H1 (cell line): ENCODE measurements at regions not wholly inside any gene's neighbourhood (a gene's known extent, or its start where the extent isn't known, plus 50 kb on each side); places are given as distances from the start of the nearest gene placed in this dataset.

Experiments used
- CTCF ChIA-PET: fragments of 300-600 bp; sonication (Branson Sonifier 250); formaldehyde crosslinking; loops from one replicate; lab custom pipeline; 2021; ENCODE audit not compliant: partially characterized antibody; lab: Charles Lee
- POLR2A ChIA-PET: fragments of 300-600 bp; sonication (Branson Sonifier 250); formaldehyde crosslinking; loops from one replicate; lab custom pipeline; 2021; ENCODE audit warnings: inconsistent platforms; ENCODE audit not compliant: partially characterized antibody; lab: Charles Lee
- DNase-seq, 2 experiments: peaks; one replicate each; pipeline versions ENCODE4 v3.0.0 to v3.0.0-alpha.2; 2010 to 2022; ENCODE audit warnings: low spot score in 2 of 2, low read depth in 1 of 2, mixed read lengths in 1 of 2
- FAIRE-seq: peaks from 2 replicates; lab custom pipeline; 2011; peaks lifted over from hg19 to GRCh38; lab: Jason Lieb, UNC
- H2AFZ ChIP-seq: 2 replicates; pipeline ENCODE4 v1.8.1; 2012; ENCODE audit warnings: low read length, inconsistent platforms
- H2AK5ac ChIP-seq: 2 replicates; pipeline ENCODE4 v1.6.1; 2013; ENCODE audit warnings: low read depth, low read length
- H2BK120ac ChIP-seq: replicated peaks from 2 replicates; pipeline ENCODE3; 2013; ENCODE audit warnings: low read depth, low read length, inconsistent platforms
- H2BK12ac ChIP-seq: 2 replicates; pipeline ENCODE4 v1.6.1; 2013; ENCODE audit warnings: low read depth, low read length
- H2BK15ac ChIP-seq: 2 replicates; pipeline ENCODE4 v1.6.1; 2013; ENCODE audit warnings: low read length
- H2BK20ac ChIP-seq: 2 replicates; pipeline ENCODE4 v1.6.1; 2013; ENCODE audit warnings: low read length
- H2BK5ac ChIP-seq: 2 replicates; pipeline ENCODE4 v1.6.1; 2013; ENCODE audit warnings: low read depth, low read length
- H3K14ac ChIP-seq: 2 replicates; pipeline ENCODE4 v1.6.1; 2013; ENCODE audit warnings: inconsistent platforms; ENCODE audit not compliant: insufficient read length
- H3K18ac ChIP-seq: 2 replicates; pipeline ENCODE4 v1.6.1; 2013; ENCODE audit warnings: low read length; ENCODE audit errors: extremely low read depth
- H3K23ac ChIP-seq: 2 replicates; pipeline ENCODE4 v1.6.1; 2013; ENCODE audit warnings: inconsistent platforms; ENCODE audit not compliant: insufficient read length
- H3K23me2 ChIP-seq: 2 replicates; pipeline ENCODE4 v1.6.1; 2013; ENCODE audit warnings: low read depth, low read length
- H3K27ac ChIP-seq: 2 replicates; pipeline ENCODE4 v1.6.1; 2011; ENCODE audit warnings: low read depth, low read length, inconsistent platforms
- H3K27me3 ChIP-seq, 4 experiments: replicated peaks in 1 of 4; 1 replicate in 1 of 4; 2 replicates in 3 of 4; pipeline versions ENCODE4 v1.6.1 to v1.8.1; 2011 to 2013; ENCODE audit warnings: low read length in 3 of 4, mild to moderate bottlenecking in 3 of 4, inconsistent platforms in 2 of 4, mixed read lengths in 2 of 4, moderate library complexity in 1 of 4; ENCODE audit not compliant: control insufficient read depth in 3 of 4, insufficient read depth in 3 of 4; ENCODE audit errors: extremely low read depth in 1 of 4
- H3K36me3 ChIP-seq, 4 experiments: 2 replicates each; pipeline versions ENCODE4 v1.6.1 to v1.8.1; 2011 to 2013; ENCODE audit warnings: mild to moderate bottlenecking in 4 of 4, low read length in 3 of 4, moderate library complexity in 2 of 4, control low read depth in 1 of 4, inconsistent platforms in 1 of 4; ENCODE audit not compliant: insufficient read depth in 4 of 4, control insufficient read depth in 2 of 4
- H3K4ac ChIP-seq: replicated peaks from 2 replicates; pipeline ENCODE3; 2013; ENCODE audit warnings: low read length, low read depth, mixed read lengths, inconsistent platforms; ENCODE audit not compliant: insufficient read length
- H3K4me1 ChIP-seq, 4 experiments: replicated peaks in 1 of 4; 1 replicate in 1 of 4; 2 replicates in 3 of 4; pipeline versions ENCODE4 v1.6.1 to v1.8.1; 2011 to 2013; ENCODE audit warnings: low read length in 3 of 4, inconsistent platforms in 2 of 4, mixed read lengths in 1 of 4; ENCODE audit not compliant: insufficient read depth in 4 of 4, control insufficient read depth in 3 of 4
- H3K4me2 ChIP-seq, 2 experiments: 2 replicates each; pipeline versions ENCODE4 v1.6.1 to v1.8.1; 2011 to 2013; ENCODE audit warnings: low read depth in 2 of 2, low read length in 2 of 2, control low read depth in 1 of 2, inconsistent platforms in 1 of 2, mild to moderate bottlenecking in 1 of 2; ENCODE audit not compliant: insufficient read depth in 1 of 2
- H3K4me3 ChIP-seq, 4 experiments: fragments of 200-600, 300-600 bp in 1 of 4; sonication (generic), shearing (Covaris generic), sonication (Bioruptor Twin) in 1 of 4; 2 replicates each; pipeline versions ENCODE4 v1.5.1 to v1.8.1; 2011 to 2016; ENCODE audit warnings: low read length in 4 of 4, low read depth in 3 of 4, control low read depth in 2 of 4, inconsistent platforms in 2 of 4, mild to moderate bottlenecking in 2 of 4, mixed read lengths in 1 of 4, moderate library complexity in 1 of 4; ENCODE audit not compliant: insufficient read depth in 2 of 4; ENCODE audit errors: extremely low read depth in 1 of 4
- H3K56ac ChIP-seq: replicated peaks from 2 replicates; pipeline ENCODE3; 2013; ENCODE audit warnings: low read depth, mild to moderate bottlenecking, mixed read lengths, low read length, inconsistent platforms; ENCODE audit not compliant: insufficient read length
- H3K79me1 ChIP-seq: 2 replicates; pipeline ENCODE4 v1.6.1; 2013; ENCODE audit warnings: low read depth, low read length, control low read depth
- H3K79me2 ChIP-seq, 2 experiments: 2 replicates each; pipeline versions ENCODE4 v1.6.1 to v1.8.1; 2012 to 2013; ENCODE audit warnings: low read length in 2 of 2, mild to moderate bottlenecking in 2 of 2, inconsistent platforms in 1 of 2; ENCODE audit not compliant: insufficient read depth in 2 of 2, control insufficient read depth in 1 of 2
- H3K9ac ChIP-seq, 4 experiments: replicated peaks in 1 of 4; 1 replicate in 1 of 4; 2 replicates in 3 of 4; pipeline versions ENCODE4 v1.6.1 to v1.8.1; 2011 to 2013; ENCODE audit warnings: low read depth in 3 of 4, low read length in 3 of 4, control low read depth in 2 of 4, mild to moderate bottlenecking in 2 of 4, moderate library complexity in 2 of 4, inconsistent platforms in 1 of 4; ENCODE audit errors: extremely low read depth in 1 of 4
- H3K9me3 ChIP-seq, 2 experiments: 2 replicates each; pipeline versions ENCODE4 v1.6.1 to v1.8.1; 2012 to 2013; ENCODE audit warnings: mild to moderate bottlenecking in 2 of 2, moderate library complexity in 2 of 2, control low read depth in 1 of 2, inconsistent platforms in 1 of 2, low read depth in 1 of 2, low read length in 1 of 2, mixed read lengths in 1 of 2; ENCODE audit not compliant: insufficient read depth in 2 of 2
- H4K20me1 ChIP-seq, 2 experiments: replicated peaks in 1 of 2; 2 replicates each; pipeline versions ENCODE3 to v1.8.1; 2011 to 2013; ENCODE audit warnings: inconsistent platforms in 2 of 2, low read length in 2 of 2, mild to moderate bottlenecking in 1 of 2; ENCODE audit not compliant: insufficient read depth in 2 of 2, control insufficient read depth in 1 of 2
- H4K5ac ChIP-seq: 2 replicates; pipeline ENCODE4 v1.6.1; 2013; ENCODE audit warnings: low read length, low read depth, mixed read lengths, inconsistent platforms; ENCODE audit not compliant: insufficient read length
- H4K8ac ChIP-seq: 2 replicates; pipeline ENCODE4 v1.8.0; 2013; ENCODE audit warnings: mild to moderate bottlenecking, moderate library complexity, low read length, inconsistent platforms; ENCODE audit not compliant: insufficient read depth; ENCODE audit errors: extremely low read depth
- H4K91ac ChIP-seq: replicated peaks from 2 replicates; pipeline ENCODE3; 2013; ENCODE audit warnings: low read length, mixed read lengths, inconsistent platforms; ENCODE audit not compliant: insufficient read length
- ATF2 ChIP-seq: IDR thresholded peaks from 2 replicates; pipeline ENCODE4 v1.6.1; 2012; ENCODE audit warnings: low read length, inconsistent platforms
- CBX5 ChIP-seq: fragments of 300-800, 300-1000 bp; sonication (generic); IDR thresholded peaks from 2 replicates; pipeline ENCODE4 v1.7.1; 2016; ENCODE audit warnings: antibody characterized with exemption, low read length, low read depth
- CBX8 ChIP-seq: fragments of 300-800, 300-1000 bp; sonication (generic); IDR thresholded peaks from 2 replicates; pipeline ENCODE4 v1.7.1; 2016; ENCODE audit warnings: low read depth, low read length, borderline replicate concordance
- CHD2 ChIP-seq: IDR thresholded peaks from 2 replicates; pipeline ENCODE4 v1.6.1; 2012; ENCODE audit warnings: low read length, improper control_type of control experiment
- HDAC6 ChIP-seq: IDR thresholded peaks from one replicate; pipeline ENCODE4 v1.7.1; 2012; ENCODE audit warnings: low read depth, mild to moderate bottlenecking, inconsistent platforms, low read length, moderate library complexity
- JUN ChIP-seq: IDR thresholded peaks from 2 replicates; pipeline ENCODE4 v1.6.1; 2011; ENCODE audit warnings: low read depth, mild to moderate bottlenecking, improper control_type of control experiment, low read length
- JUND ChIP-seq: IDR thresholded peaks from 2 replicates; pipeline ENCODE4 v1.6.1; 2011; ENCODE audit warnings: mild to moderate bottlenecking, improper control_type of control experiment, low read length
- POLR2A ChIP-seq, 2 experiments: IDR thresholded peaks; 1 replicate in 1 of 2; 2 replicates in 1 of 2; pipeline ENCODE4 v1.6.1; 2011; ENCODE audit warnings: low read depth in 2 of 2, low read length in 2 of 2, mild to moderate bottlenecking in 2 of 2; ENCODE audit errors: control extremely low read depth in 1 of 2
- POLR2AphosphoS5 ChIP-seq: IDR thresholded peaks from 2 replicates; pipeline ENCODE4 v1.6.1; 2011; ENCODE audit warnings: low read depth, low read length
- POU5F1 ChIP-seq: IDR thresholded peaks from 2 replicates; pipeline ENCODE4 v1.6.1; 2011; ENCODE audit warnings: low read depth, mild to moderate bottlenecking, low read length, moderate library complexity
- RNF2 ChIP-seq: fragments of 200-900, 300-1000 bp; sonication (generic); IDR thresholded peaks from 2 replicates; pipeline ENCODE4 v1.7.1; 2016; ENCODE audit warnings: borderline replicate concordance, low read depth, mild to moderate bottlenecking, antibody characterized with exemption, low read length; ENCODE audit not compliant: poor library complexity, severe bottlenecking; ENCODE audit errors: missing control alignments
- SAP30 ChIP-seq: fragments of 300-600 bp; sonication (generic); IDR thresholded peaks from 2 replicates; pipeline ENCODE4 v1.7.1; 2012; ENCODE audit warnings: low read length, moderate library complexity, mild to moderate bottlenecking, inconsistent platforms; ENCODE audit not compliant: insufficient read depth, insufficient replicate concordance
- USF2 ChIP-seq: IDR thresholded peaks from 2 replicates; pipeline ENCODE4 v1.6.1; 2011; ENCODE audit warnings: low read length, improper control_type of control experiment
- WGBS, 2 experiments: shearing (Covaris generic) in 1 of 2; methylation state at CpG; one replicate each; pipeline versions ENCODE4 v1.1.6 to v1.1.7; 2013 to 2015; ENCODE audit warnings: low lambda C conversion rate in 2 of 2, mixed read lengths in 2 of 2, inconsistent platforms in 1 of 2, low coverage in 1 of 2, missing lambda C conversion rate in 1 of 2; ENCODE audit not compliant: insufficient replicate concordance in 2 of 2, insufficient coverage in 1 of 2, insufficient read length in 1 of 2; ENCODE audit errors: extremely low coverage in 1 of 2, missing lambda C conversion rate in 1 of 2; 5-methylcytosine and 5-hydroxymethylcytosine counted together

DNA sequence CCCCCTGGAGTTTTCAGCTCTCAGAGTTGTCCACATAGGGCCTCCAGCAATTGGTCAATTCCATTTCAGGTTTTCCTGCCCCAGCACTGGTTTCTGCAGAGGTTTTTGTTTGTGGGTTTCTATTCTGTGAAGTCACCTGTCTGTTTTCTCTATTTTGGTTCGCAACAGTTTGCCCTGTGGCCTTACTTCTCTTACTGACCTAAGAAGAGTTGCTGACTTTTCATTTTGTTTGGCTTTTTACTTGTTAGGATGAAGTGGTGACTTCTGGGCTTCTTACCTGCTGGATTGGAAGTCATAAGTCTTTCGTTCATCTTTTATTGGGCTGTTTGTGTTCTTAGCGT, 196.4 kb upstream of the PARP11 start:
- 92% methylated on average over 3 of the region's 3 CpGs; no CpG with 5 or more reads in 1 of the 2 experiments for WGBS, 2 experiments
- Histone ChIP-seq H3K36me3 (no peaks in the 10 kb centered on the region), H3K4me3 (no peak overlapping the region), H3K4me2 (no peak overlapping the region), H2BK12ac (no peak overlapping the region), H2AFZ (no peak overlapping the region), H2BK20ac (no peak overlapping the region), H3K79me1 (no peaks in the 10 kb centered on the region), H4K8ac (no peak overlapping the region), H4K20me1 (no peaks in the 10 kb centered on the region), H3K27ac (no peak overlapping the region), H4K5ac (no peak overlapping the region), H3K56ac (no peak overlapping the region), H3K4ac (no peak overlapping the region), H3K4me1 (no peaks in the 10 kb centered on the region), H4K91ac (no peak overlapping the region), H2BK5ac (no peak overlapping the region), H2BK15ac (no peak overlapping the region), H3K9me3 (no peaks in the 10 kb centered on the region; a peak in 1 of 4 replicates), H3K27me3 (no peaks in the 10 kb centered on the region), H3K23ac (no peak overlapping the region), H3K18ac (no peak overlapping the region), H2BK120ac (no peak overlapping the region), H3K23me2 (no peaks in the 10 kb centered on the region; the same call in 1 of the 2 replicates), H3K79me2 (no peaks in the 10 kb centered on the region), H2AK5ac (no peak overlapping the region), H3K9ac (no peak overlapping the region), H3K14ac (no peak overlapping the region)
- ChIA-PET POLR2A (no interaction called here), CTCF (interaction anchor here (1.1 to 2.0 kb wide), 5 partner anchors 10 to 105 kb away, joined by 4 to 9 read pairs (median 4); no protein-coding TSS in a partner anchor)
- DNase-seq (no peak), FAIRE-seq (no peak)
- TF ChIP-seq USF2, result no peak
- no peak for TF ChIP-seq RNF2
- TF ChIP-seq POU5F1, result no peak
- TF ChIP-seq CBX8, result no peak
- no peak for TF ChIP-seq CBX5
- no peak for TF ChIP-seq CHD2
- no peak for TF ChIP-seq HDAC6
- no peak for TF ChIP-seq JUN
- TF ChIP-seq JUND, result no peak
- no peak for TF ChIP-seq ATF2
- no peak for TF ChIP-seq POLR2A (IDR thresholded peaks at IDR 0.05; ENCODE audit: control extremely low read depth in 1 of 2, low read depth in 2 of 2, low read length in 2 of 2)
- TF ChIP-seq SAP30, result no peak
- TF ChIP-seq POLR2AphosphoS5, result no peak
